T-helper 1 cell treated with Interleukin-12 subunit alpha and Interleukin-12 subunit beta and Interleukin-4 antibody, amounts not matched to agents 30 ng/mL and 1 ng/mL, for 36 hours (primary cell): ENCODE measurements at regions not wholly inside any gene's neighbourhood (a gene's known extent, or its start where the extent isn't known, plus 50 kb on each side); places are given as distances from the start of the nearest gene placed in this dataset.
"Not testable (repeated sequence)": the region's sequence is repeated elsewhere in the genome, so short reads cannot be mapped to it uniquely, and the experiment has no call there.

Experiments used
- intact Hi-C: fragments of 100-400 bp; cut with micrococcal nuclease; formaldehyde crosslinking; loops from one replicate; pipeline ENCODE4 v1.15.1; 2024

DNA sequence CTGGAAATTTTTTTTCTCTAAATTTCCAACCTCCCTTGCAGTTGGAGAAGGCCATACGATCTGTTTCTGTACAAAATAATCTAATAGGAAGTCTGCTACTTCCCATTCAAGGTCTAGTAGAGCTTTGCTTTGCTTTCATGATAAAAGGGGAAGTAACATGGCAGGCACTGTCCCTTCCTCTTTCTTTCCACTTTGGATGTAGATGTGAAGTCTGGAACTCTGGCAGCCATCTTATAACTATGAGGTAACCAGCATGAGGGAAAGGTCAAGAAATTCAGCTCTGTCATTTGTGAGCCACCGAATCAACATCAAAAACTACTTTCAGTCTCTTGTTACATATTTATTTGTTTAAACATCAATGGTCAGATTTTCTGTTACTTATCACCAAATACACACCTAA is 156.3 kb downstream of the MTHFS start:
- intact Hi-C loops = no loop called here

DNA sequence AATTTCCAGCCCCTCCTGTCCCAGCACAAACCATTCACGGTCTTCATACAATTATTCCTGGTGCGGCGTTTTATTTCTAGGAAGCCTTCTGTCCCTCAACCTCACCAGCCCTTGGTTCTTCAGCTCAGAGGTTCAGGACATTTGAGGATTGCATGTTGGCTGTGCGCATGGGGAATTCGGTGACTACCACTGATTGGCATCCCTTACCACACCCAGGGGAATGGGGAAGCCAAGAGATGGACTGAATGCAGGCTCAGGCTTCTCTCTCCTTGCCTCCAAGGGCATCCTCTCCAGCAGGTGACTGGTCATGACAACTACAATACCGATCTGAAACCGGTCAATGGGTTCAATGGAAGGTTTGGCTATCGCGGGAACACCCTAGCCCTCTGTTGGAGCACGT is 153.8 kb downstream of the MTHFS start:
- intact Hi-C loops = no loop called here

DNA sequence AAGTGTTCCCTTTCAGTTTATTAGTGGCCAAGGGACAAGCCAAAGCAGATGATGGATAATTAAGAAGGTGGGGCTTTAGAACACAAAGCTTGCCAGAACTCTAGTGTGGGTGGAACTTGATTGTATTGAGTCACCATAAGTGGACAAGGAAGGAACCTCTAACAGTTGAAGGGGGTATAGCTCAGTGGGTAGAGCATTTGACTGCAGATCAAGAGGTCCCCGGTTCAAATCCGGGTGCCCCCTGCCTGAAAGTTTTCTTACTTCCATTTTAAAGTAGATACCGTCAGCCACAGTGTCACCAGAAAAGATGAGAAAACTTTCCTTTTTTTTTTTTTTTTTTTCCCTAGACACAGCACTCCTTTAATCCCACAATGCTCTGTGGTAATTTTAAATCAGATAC is 152.3 kb downstream of the MTHFS start:
- intact Hi-C loops = not testable (repeated sequence)

DNA sequence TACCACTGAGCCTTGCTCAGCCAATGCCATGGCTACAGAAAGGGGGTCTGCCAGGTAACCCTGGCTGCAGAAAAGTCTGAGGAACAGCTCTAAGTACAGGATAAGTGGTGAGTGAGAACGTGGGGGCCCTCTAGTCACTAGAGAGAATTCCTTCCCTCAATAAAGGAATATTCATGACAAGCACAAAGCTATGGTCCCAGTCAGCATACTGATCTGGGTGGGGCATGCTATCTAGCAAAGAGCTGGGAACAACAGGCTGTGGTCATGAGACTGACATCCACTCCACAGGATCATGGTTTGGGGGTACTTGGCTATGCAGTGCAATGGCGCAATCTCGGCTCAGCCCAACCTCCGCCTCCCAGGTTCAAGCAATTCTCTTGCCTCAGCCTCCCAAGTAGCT is 140.4 kb downstream of the MTHFS start:
- intact Hi-C loops = no loop called here

DNA sequence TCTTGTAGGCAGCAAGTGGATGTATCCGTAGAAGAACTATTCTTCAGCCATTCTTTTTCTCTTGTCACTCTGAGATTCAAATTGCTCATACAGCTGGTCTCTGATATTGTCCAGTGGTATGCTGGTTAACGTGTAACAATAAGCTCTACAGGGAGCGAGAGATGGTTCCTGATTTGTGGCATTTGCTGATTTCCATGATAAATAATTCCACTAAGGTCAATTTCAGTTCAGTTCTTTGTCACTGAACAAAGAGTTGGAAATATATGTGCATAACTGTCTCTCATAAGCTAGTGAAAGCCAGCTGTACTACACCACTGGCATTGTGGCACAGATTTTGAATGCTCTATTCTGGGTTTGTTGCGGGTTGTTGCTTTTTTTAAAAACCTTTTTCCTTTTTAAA is 131.7 kb downstream of the MTHFS start:
- intact Hi-C loops = loop anchor here (10.0 kb wide), 1 partner anchor 410 kb away; no protein-coding TSS in a partner anchor

DNA sequence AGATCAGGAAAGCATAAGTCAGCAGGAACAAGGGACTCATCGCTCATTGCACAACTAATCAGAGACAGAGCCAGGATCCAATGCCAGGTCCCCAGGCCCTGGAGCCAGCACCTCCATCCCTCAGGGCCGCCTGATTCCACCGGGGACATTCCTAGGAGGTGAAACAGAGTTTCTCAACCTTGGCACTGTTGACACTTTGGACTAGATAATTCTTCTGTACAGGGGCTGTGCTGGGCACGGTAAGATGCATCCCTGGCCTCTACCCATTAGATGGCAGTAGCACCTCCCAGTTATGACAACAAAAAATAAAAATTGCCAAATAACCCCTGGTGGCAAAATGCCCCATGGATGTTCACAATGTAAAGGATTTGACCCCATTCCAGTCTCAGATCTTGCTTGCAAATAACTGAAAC is 127.7 kb downstream of the MTHFS start:
- intact Hi-C loops = loop anchor here (1.0 to 10.0 kb wide), 3 partner anchors 84 to 406 kb away; no protein-coding TSS in a partner anchor

DNA sequence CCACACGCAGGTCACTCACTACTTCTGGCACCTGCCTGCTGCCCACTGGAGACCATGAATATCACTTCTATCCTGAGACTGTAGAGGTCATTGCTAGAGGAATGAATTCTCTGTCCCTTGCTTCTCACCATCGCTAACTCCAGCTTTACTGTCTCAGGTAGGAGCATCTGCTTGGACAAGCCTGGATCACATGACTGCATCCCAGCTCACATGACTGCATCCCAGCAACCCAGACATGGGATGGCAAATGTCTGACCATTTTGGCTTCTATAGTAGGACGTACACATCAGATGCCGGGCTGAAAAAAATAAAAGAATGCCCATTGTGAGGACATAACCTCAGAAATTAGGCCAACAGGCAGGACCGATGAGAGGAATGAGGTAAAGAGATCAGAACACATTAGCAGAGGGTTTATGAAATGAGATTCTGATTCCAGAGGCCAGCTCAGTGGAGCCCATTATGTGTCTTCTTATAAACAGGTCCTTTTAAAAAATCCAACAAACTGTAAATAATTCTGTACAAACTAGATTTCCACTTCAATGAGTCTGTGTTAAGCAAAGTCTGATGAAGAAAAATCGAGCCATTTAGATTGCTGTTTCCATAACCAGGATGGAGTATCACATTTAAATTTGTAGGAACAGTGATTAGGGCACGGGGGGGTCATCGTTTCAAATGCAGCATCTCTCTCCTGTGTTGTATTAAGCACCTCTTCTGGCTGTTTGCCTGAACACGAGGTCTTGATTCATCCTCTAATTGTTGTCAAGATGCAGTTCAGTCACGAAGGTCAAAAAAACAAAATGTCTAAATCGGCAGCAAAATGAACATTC is 126.7 kb downstream of the MTHFS start:
- intact Hi-C loops = loop anchor here (1.0 to 10.0 kb wide), 3 partner anchors 83 to 405 kb away; no protein-coding TSS in a partner anchor

DNA sequence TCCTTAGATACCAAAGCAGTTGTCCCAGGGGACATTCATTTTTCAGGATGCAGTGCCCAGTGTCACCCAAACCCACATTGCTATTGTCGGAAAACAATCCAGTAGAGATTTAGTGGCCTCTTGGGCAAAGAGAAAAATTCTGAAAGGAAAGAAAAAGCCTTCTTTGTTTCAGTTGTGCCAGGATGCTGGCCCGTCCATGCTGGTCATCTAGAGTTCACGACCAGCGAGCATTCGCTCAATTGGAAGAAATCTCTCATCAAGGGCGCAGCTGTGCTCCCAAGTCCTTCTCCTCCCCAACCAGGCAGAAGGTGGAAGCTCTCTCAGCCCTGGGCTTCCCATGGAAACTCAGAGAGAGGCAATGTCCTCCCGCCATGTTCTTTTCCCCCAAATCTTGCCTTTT is 123.7 kb downstream of the MTHFS start:
- intact Hi-C loops = no loop called here

DNA sequence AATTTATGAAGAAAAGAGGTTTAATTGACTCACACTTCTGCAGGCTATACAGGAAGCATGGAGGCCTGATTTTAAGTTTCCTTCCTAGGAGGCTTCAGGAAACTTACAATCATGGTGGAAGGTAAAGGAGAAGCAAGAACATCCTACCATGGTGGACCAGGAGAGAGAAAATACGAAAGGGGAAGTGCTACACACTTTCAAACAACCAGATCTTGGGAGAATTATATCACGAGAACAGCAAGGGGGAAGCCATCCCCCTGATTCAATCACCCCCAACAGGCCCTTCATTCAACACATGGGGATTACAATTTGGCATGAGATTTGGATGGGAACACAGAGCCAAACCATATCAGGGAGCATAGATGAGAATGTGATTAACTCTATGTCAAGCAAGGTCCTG is 121.0 kb downstream of the MTHFS start:
- intact Hi-C loops = no loop called here

DNA sequence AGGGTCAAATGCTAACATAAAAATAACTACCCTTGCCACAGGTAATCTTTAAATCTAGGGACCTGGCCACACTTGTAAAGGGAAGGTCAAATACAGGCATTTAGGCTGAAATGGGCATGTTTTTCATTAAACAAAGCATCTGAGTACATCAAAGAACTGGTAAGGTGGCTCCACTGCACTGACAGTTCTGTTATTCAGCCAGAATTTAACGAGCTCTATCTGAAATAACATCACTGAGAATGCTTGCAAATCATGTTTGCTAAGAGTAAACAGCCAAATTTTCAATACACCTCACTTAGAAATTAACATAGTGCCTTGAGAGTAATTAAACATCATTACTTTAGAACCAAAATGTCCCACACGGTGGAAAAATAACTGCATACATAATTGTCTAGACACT is 118.9 kb downstream of the MTHFS start:
- intact Hi-C loops = no loop called here

DNA sequence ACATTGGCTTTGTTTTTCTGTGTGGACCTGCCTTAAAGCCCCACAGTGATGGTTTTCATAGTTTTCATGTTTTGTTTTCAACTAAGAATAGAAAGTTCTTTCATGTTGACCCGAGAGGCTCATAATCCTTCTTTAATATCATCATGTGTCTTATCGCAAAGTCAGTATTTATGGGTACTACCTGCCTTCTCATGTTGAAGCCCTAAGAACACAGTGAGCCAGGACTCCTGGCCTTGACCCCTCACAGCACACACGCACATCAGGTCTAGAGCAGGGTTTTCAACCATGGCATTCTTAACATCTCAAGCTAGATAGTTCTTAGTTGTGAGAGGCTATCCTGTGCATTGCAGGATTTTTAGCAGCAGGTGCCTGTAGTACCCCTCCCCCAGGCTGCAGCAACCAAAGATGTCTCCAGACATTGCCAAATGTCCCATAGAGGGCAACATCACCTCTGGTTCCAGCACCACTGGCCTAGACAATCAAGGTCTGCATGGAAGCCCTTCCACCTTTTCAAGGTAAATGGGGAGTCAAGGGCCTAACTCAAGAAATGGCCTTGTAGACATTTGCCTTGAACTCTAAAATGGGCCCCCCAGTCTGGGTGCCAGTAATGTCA is 118.3 kb downstream of the MTHFS start:
- intact Hi-C loops = no loop called here

DNA sequence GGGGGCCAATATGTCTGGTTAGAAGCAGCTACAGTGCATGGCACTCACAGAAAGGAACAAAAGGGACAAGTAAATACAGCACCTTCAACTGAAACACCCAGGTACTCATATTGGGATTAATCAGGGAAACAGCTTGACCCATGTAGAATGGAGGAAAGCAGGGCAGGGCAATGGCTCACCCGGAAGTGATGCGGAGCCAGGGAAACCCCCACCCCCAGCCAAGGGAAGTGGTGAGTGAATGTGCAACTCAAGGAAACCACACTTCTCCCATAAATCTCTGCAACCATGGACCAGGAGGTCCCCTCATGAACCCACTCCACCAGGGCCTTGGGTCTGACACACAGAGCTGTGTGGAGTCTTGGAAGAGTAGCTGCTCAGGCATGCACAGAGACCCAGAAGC is 117.1 kb downstream of the MTHFS start:
- intact Hi-C loops = no loop called here

DNA sequence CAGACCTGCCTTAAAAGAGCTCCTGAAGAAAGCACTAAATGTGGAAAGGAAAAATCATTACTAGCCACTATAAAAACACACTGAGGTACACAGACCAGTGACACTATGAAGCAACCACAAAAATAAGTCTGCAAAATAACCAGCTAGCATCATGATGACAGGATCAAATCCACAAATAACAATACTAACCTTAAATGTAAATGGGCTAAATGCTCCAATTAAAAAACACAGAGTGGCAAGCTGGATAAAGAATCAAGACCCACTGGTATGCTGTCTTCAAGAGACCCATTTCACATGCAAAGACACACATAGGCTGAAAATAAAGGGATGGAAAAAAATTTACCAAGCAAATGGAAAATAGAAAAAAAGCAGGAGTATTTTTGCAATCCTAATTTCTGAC is 114.5 kb downstream of the MTHFS start:
- intact Hi-C loops = not testable (repeated sequence)
